Transverse colon (tissue), 4 donors: ENCODE measurements at regions not wholly inside any gene's neighbourhood (a gene's known extent, or its start where the extent isn't known, plus 50 kb on each side); places are given as distances from the start of the nearest gene placed in this dataset.

Experiments
- POLR2A ChIP-seq: fragments of 450-650 bp; IDR thresholded peaks from one replicate; pipeline ENCODE4 v1.6.1; 2016; ENCODE audit warnings: antibody characterized with exemption, mild to moderate bottlenecking, moderate library complexity
- POLR2AphosphoS5 ChIP-seq, 3 donors: sonication (generic); formaldehyde crosslinking; IDR thresholded peaks; one replicate each; pipeline ENCODE4 v1.6.1; 2016; ENCODE audit warnings: antibody characterized with exemption in 3 of 3
- TF ChIP-seq, protein P1 (sequence below), 5 experiments: fragments of 200-600 bp in 3 of 5; fragments of 450-650 bp in 2 of 5; sonication (generic) in 3 of 5; IDR thresholded peaks; 1 replicate in 2 of 5; 2 replicates in 3 of 5; pipeline ENCODE4 v1.5.1; 2016 to 2017; ENCODE audit warnings: antibody characterized with exemption in 5 of 5, inconsistent platforms in 3 of 5, mild to moderate bottlenecking in 2 of 5, moderate library complexity in 1 of 5

DNA sequence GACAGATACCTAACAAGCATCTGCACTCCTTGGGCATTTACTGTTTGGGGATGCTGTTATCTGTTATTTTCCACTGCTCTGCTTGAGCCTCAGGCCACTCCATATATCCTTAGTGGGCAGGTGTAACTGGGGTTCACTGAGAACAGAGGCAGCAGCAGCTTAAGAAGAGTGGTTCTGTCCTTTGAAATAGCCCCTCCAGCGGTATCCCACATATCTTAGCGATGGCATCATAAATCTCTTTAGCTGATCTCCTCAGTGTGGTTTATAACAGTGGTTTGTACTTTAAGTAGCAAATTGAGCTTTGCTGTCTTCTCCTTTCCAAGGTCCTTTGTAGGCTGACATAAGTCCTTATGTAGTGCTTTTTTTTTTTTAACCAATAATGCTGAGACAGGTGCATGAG, 79.7 kb upstream of the RPRM start:
- TF ChIP-seq, protein P1, sequence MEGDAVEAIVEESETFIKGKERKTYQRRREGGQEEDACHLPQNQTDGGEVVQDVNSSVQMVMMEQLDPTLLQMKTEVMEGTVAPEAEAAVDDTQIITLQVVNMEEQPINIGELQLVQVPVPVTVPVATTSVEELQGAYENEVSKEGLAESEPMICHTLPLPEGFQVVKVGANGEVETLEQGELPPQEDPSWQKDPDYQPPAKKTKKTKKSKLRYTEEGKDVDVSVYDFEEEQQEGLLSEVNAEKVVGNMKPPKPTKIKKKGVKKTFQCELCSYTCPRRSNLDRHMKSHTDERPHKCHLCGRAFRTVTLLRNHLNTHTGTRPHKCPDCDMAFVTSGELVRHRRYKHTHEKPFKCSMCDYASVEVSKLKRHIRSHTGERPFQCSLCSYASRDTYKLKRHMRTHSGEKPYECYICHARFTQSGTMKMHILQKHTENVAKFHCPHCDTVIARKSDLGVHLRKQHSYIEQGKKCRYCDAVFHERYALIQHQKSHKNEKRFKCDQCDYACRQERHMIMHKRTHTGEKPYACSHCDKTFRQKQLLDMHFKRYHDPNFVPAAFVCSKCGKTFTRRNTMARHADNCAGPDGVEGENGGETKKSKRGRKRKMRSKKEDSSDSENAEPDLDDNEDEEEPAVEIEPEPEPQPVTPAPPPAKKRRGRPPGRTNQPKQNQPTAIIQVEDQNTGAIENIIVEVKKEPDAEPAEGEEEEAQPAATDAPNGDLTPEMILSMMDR (IDR thresholded peaks at IDR 0.05): no peak
- TF ChIP-seq POLR2A: no peak
- no peak for TF ChIP-seq POLR2AphosphoS5 (IDR thresholded peaks at IDR 0.05)
